MM.1S (cell line): ENCODE measurements at regions not wholly inside any gene's neighbourhood (a gene's known extent, or its start where the extent isn't known, plus 50 kb on each side); places are given as distances from the start of the nearest gene placed in this dataset.

Source experiments
- DNase-seq: peaks from one replicate; pipeline ENCODE4 v3.0.0-alpha.2; 2015
- H2AFZ ChIP-seq: fragments of 300-600 bp; sonication (generic); 2 replicates; pipeline ENCODE4 v1.6.0; 2016; ENCODE audit warnings: antibody characterized with exemption, low read length
- H3F3A ChIP-seq: fragments of 300-600 bp; sonication (generic); 2 replicates; pipeline ENCODE4 v1.6.1; 2016; ENCODE audit warnings: mild to moderate bottlenecking, antibody characterized with exemption, low read length, moderate library complexity, mixed read lengths; ENCODE audit not compliant: insufficient read depth
- H3K27ac ChIP-seq: fragments of 300-600 bp; sonication (generic); 2 replicates; pipeline ENCODE4 v1.5.1; 2016; ENCODE audit warnings: mild to moderate bottlenecking, low read length
- H3K27me3 ChIP-seq: fragments of 300-600 bp; sonication (generic); replicated peaks from 2 replicates; pipeline ENCODE4 v1.6.0; 2016; ENCODE audit warnings: low read length; ENCODE audit not compliant: insufficient read depth
- H3K36me3 ChIP-seq: fragments of 300-600 bp; sonication (generic); replicated peaks from 2 replicates; pipeline ENCODE4 v1.6.1; 2016; ENCODE audit warnings: mild to moderate bottlenecking, low read length, mixed read lengths; ENCODE audit not compliant: insufficient read depth
- H3K4me1 ChIP-seq: fragments of 300-600 bp; sonication (generic); 2 replicates; pipeline ENCODE4 v1.6.1; 2016; ENCODE audit warnings: low read length, mixed read lengths
- H3K4me2 ChIP-seq: fragments of 300-600 bp; sonication (generic); 2 replicates; pipeline ENCODE4 v1.6.0; 2016; ENCODE audit warnings: low read depth, low read length
- H3K4me3 ChIP-seq: fragments of 300-600 bp; sonication (generic); 2 replicates; pipeline ENCODE4 v1.5.1; 2016; ENCODE audit warnings: low read length, mixed read lengths
- H3K79me2 ChIP-seq: fragments of 300-600 bp; sonication (generic); 2 replicates; pipeline ENCODE4 v1.6.1; 2016; ENCODE audit warnings: mixed run types, low read length, mixed read lengths
- H3K9ac ChIP-seq: fragments of 300-600 bp; sonication (generic); 2 replicates; pipeline ENCODE4 v1.6.1; 2016; ENCODE audit warnings: low read length, mixed read lengths
- H3K9me2 ChIP-seq: fragments of 300-600 bp; sonication (generic); replicated peaks from 2 replicates; pipeline ENCODE4 v1.6.1; 2016; ENCODE audit warnings: mild to moderate bottlenecking, low read length, mixed read lengths; ENCODE audit not compliant: insufficient read depth
- H3K9me3 ChIP-seq: fragments of 300-600 bp; sonication (generic); replicated peaks from 2 replicates; pipeline ENCODE4 v1.6.1; 2016; ENCODE audit warnings: mild to moderate bottlenecking, low read length, mixed read lengths; ENCODE audit not compliant: insufficient read depth
- H4K20me1 ChIP-seq: fragments of 300-600 bp; sonication (generic); 2 replicates; pipeline ENCODE4 v1.6.1; 2016; ENCODE audit warnings: mild to moderate bottlenecking, low read length, moderate library complexity, mixed read lengths; ENCODE audit not compliant: insufficient read depth
- CTCF ChIP-seq: fragments of 300-600 bp; sonication (generic); IDR thresholded peaks from 2 replicates; pipeline ENCODE4 v1.5.1; 2016; ENCODE audit warnings: antibody characterized with exemption, low read length, mixed read lengths
- EZH2 ChIP-seq: fragments of 300-600 bp; sonication (generic); optimal IDR thresholded peaks from 2 replicates; pipeline ENCODE3; 2017; ENCODE audit warnings: low read depth, mild to moderate bottlenecking, antibody characterized with exemption, low read length, mixed read lengths
- EZH2phosphoT487 ChIP-seq: fragments of 300-600 bp; sonication (generic); IDR thresholded peaks from 2 replicates; pipeline ENCODE4 v1.6.1; 2018; ENCODE audit warnings: antibody characterized with exemption, low read length

GRCh38 chr3:180362081-180362480 lies 239.9 kb upstream of the TTC14 start:
- Histone ChIP-seq H3F3A (no peaks in the 10 kb centered on the region), H3K4me3 (no peak overlapping the region), H3K27me3 (no peaks in the 10 kb centered on the region), H3K79me2 (no peaks in the 10 kb centered on the region), H3K9me3 (no peaks in the 10 kb centered on the region), H3K9ac (no peak overlapping the region), H3K36me3 (no peaks in the 10 kb centered on the region), H2AFZ (no peak overlapping the region), H4K20me1 (no peaks in the 10 kb centered on the region), H3K9me2 (no peaks in the 10 kb centered on the region), H3K27ac (no peak overlapping the region), H3K4me2 (no peak overlapping the region), H3K4me1 (no peaks in the 10 kb centered on the region)
- TF ChIP-seq CTCF: no peak
- no peak for TF ChIP-seq EZH2
- DNase-seq: no peak

- Histone ChIP-seq H3F3A (no peaks in the 10 kb centered on the region), H3K27ac (no peak overlapping the region), H2AFZ (no peak overlapping the region), H3K9me3 (no peaks in the 10 kb centered on the region), H3K36me3 (no peaks in the 10 kb centered on the region), H3K9ac (no peak overlapping the region), H4K20me1 (no peaks in the 10 kb centered on the region), H3K4me3 (no peak overlapping the region), H3K4me2 (no peak overlapping the region), H3K27me3 (no peaks in the 10 kb centered on the region), H3K9me2 (no peaks in the 10 kb centered on the region), H3K4me1 (no peaks in the 10 kb centered on the region), H3K79me2 (no peaks in the 10 kb centered on the region)
- TF ChIP-seq EZH2phosphoT487 (no peak), CTCF (no peak), EZH2 (no peak)
- DNase-seq: no peak
Measured at GRCh38 chr3:180375831-180376230, 226.1 kb upstream of the TTC14 start.

- H3K9ac ChIP-seq: no peak overlapping the region
- H4K20me1 ChIP-seq: no peaks in the 10 kb centered on the region
- no peaks in the 10 kb centered on the region for H3K36me3 ChIP-seq
- H3K27me3 ChIP-seq: no peaks in the 10 kb centered on the region
- H3K9me2 ChIP-seq: no peaks in the 10 kb centered on the region
- H3K9me3 ChIP-seq: no peaks in the 10 kb centered on the region
- no peaks in the 10 kb centered on the region for H3F3A ChIP-seq
- no peak overlapping the region for H3K27ac ChIP-seq
- no peak overlapping the region for H3K4me2 ChIP-seq
- no peak overlapping the region for H3K4me3 ChIP-seq
- peaks cover 8% of the 10 kb centered on the region for H3K4me1 ChIP-seq
- TF ChIP-seq CTCF (no peak), EZH2 (no peak), EZH2phosphoT487 (no peak)
- H2AFZ ChIP-seq: no peak overlapping the region
- DNase-seq: no peak
- H3K79me2 ChIP-seq: no peaks in the 10 kb centered on the region
Measured at GRCh38 chr3:180378496-180378895, 223.5 kb upstream of the TTC14 start.
